ENCODE measurements at regions not wholly inside any gene's neighbourhood (a gene's known extent, or its start where the extent isn't known, plus 50 kb on each side); places are given as distances from the start of the nearest gene placed in this dataset.
"Not testable (repeated sequence)": the region's sequence is repeated elsewhere in the genome, so short reads cannot be mapped to it uniquely, and the experiment has no call there.

- peak; percentile 20 for DNase-seq (ENCODE audit: low read depth)
Observed at GRCh38 chr3:86887876-86888275, 103.1 kb downstream of the VGLL3 start.

GRCh38 chr3:86880066-86880465 lies 110.9 kb downstream of the VGLL3 start:
- no peak for DNase-seq (ENCODE audit: low read depth)

- not testable (repeated sequence) for DNase-seq (ENCODE audit: low read depth)
Observed at GRCh38 chr3:86876504-86877181, 114.3 kb downstream of the VGLL3 start.

- not testable (repeated sequence) for DNase-seq (ENCODE audit: low read depth)
Observed at GRCh38 chr3:86874790-86875189, 116.2 kb downstream of the VGLL3 start.

- DNase-seq (ENCODE audit: low read depth) = no peak
Observed at GRCh38 chr3:86869566-86869965, 121.4 kb downstream of the VGLL3 start.

GRCh38 chr3:86867982-86868381 lies 123.0 kb downstream of the VGLL3 start:
- DNase-seq (ENCODE audit: low read depth) = no peak

- DNase-seq (ENCODE audit: low read depth) = peak; percentile 41
Observed at GRCh38 chr3:86865506-86865905, 125.4 kb downstream of the VGLL3 start.

- no peak for DNase-seq (ENCODE audit: low read depth)
Observed at GRCh38 chr3:86856711-86857110, 134.2 kb downstream of the VGLL3 start.

- no peak for DNase-seq (ENCODE audit: low read depth)
Observed at GRCh38 chr3:86849991-86850390, 141.0 kb downstream of the VGLL3 start.

GRCh38 chr3:86845726-86846125 lies 145.2 kb downstream of the VGLL3 start:
- DNase-seq (ENCODE audit: low read depth) = no peak

GRCh38 chr3:86838927-86839326 lies 152.0 kb downstream of the VGLL3 start:
- no peak for DNase-seq (ENCODE audit: low read depth)

GRCh38 chr3:86837871-86838270 lies 153.1 kb downstream of the VGLL3 start:
- DNase-seq (ENCODE audit: low read depth) = no peak

- DNase-seq (ENCODE audit: low read depth) = no peak
Observed at GRCh38 chr3:86830566-86830965, 160.4 kb downstream of the VGLL3 start.

- DNase-seq (ENCODE audit: low read depth) = no peak
Observed at GRCh38 chr3:86828751-86829150, 162.2 kb downstream of the VGLL3 start.

GRCh38 chr3:86827582-86827981 lies 163.4 kb downstream of the VGLL3 start:
- not testable (repeated sequence) for DNase-seq (ENCODE audit: low read depth)

- DNase-seq (ENCODE audit: low read depth) = no peak
Observed at GRCh38 chr3:86826292-86826691, 164.7 kb downstream of the VGLL3 start.

GRCh38 chr3:86815880-86816279 lies 175.1 kb downstream of the VGLL3 start:
- DNase-seq (ENCODE audit: low read depth) = no peak

GRCh38 chr3:86814918-86815655 lies 175.9 kb downstream of the VGLL3 start:
- DNase-seq (ENCODE audit: low read depth) = peak; percentile 16

GRCh38 chr3:86814321-86814720 lies 176.6 kb downstream of the VGLL3 start:
- no peak for DNase-seq (ENCODE audit: low read depth)

GRCh38 chr3:86801921-86802320 lies 189.0 kb downstream of the VGLL3 start:
- no peak for DNase-seq (ENCODE audit: low read depth)

- DNase-seq (ENCODE audit: low read depth) = no peak
Observed at GRCh38 chr3:86801066-86801465, 189.9 kb downstream of the VGLL3 start.

- DNase-seq (ENCODE audit: low read depth) = no peak
Observed at GRCh38 chr3:86800116-86800515, 190.8 kb downstream of the VGLL3 start.

- no peak for DNase-seq (ENCODE audit: low read depth)
Observed at GRCh38 chr3:86797946-86798345, 193.0 kb downstream of the VGLL3 start.

Data from HS-5 (cell line).